NCI-H1417 (cell line): ENCODE measurements at regions not wholly inside any gene's neighbourhood (a gene's known extent, or its start where the extent isn't known, plus 50 kb on each side); places are given as distances from the start of the nearest gene placed in this dataset.
A peak's percentile ranks its signal among the peaks of the same experiment; 100 is the strongest.

ENCODE experiments used
- DNase-seq, 3 experiments: peaks; one replicate each; lab custom pipeline; 2025; lab: John Stamatoyannopoulos, UW

- peak in 1 of 3 experiments; percentile 15 for DNase-seq
Measured at GRCh38 chr14:101120641-101121507, 217.4 kb upstream of the RTL1 start.

GRCh38 chr14:101121508-101122139 lies 218.1 kb upstream of the RTL1 start:
- no peak for DNase-seq

GRCh38 chr14:101122237-101123141 lies 219.0 kb upstream of the RTL1 start:
- DNase-seq, result no peak

- peak in 2 of 3 experiments; percentile 21 to 50 for DNase-seq
Measured at GRCh38 chr14:101123618-101124510, 220.3 kb upstream of the RTL1 start.

DNA sequence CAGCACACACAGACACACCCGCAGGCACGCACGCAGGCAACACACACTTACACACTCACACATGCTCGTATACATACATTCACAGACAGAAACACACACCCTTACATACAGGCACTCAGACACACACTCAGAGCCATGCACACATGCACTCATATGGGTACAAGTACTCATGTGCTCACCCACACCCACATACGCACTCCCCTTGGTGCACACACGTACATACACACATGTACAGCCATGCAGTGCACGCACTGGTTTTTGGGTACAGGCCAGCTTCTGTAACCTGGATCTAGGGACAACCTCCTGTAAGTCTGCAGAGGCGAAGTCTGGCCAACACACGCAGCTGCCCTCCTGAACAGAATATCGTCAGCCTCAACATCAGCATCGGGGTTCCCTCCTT lies 221.3 kb upstream of the RTL1 start:
- DNase-seq, result no peak

DNA sequence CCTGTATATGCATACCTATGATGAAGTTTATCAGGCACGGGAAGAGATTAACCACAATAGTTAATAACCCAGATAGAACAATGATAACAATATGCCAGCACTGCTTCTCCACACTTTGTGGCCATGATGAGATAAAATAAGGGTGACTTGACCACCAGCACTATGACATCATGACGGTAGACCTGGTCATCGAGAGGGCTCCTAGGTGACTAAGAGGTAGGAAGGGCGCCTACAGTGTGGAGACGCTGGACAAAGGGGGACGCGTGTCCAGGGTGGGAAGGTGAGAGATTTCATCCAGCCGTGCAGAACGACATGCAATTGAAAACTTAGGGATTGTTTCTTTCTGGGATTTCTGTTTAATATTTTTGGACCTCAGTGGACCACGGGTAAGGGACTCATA lies 221.8 kb upstream of the RTL1 start:
- DNase-seq, result no peak

- DNase-seq, result no peak
Measured at GRCh38 chr14:101125719-101126651, 222.5 kb upstream of the RTL1 start.

DNA sequence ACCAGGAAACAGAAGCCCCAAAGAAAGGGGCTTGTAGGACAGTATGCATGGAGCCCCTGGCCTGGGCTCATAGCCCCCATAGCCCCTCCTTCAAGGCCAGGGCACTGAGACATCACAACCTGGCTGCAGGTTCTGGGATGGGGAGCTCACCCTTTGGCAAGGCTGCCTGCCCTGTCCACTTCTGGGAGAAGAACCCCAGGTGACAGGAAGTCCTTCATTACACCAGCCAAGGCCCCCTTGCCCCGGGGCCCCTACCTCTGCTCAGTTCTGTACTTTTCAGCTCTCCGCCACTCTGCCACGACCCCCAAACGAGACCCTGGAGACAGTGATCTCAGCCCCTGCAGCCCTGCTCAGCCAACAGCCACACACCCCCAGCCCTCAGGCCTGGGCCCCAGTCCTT lies 223.2 kb upstream of the RTL1 start:
- no peak for DNase-seq

GRCh38 chr14:101127224-101127623 lies 223.7 kb upstream of the RTL1 start:
- no peak for DNase-seq

DNA sequence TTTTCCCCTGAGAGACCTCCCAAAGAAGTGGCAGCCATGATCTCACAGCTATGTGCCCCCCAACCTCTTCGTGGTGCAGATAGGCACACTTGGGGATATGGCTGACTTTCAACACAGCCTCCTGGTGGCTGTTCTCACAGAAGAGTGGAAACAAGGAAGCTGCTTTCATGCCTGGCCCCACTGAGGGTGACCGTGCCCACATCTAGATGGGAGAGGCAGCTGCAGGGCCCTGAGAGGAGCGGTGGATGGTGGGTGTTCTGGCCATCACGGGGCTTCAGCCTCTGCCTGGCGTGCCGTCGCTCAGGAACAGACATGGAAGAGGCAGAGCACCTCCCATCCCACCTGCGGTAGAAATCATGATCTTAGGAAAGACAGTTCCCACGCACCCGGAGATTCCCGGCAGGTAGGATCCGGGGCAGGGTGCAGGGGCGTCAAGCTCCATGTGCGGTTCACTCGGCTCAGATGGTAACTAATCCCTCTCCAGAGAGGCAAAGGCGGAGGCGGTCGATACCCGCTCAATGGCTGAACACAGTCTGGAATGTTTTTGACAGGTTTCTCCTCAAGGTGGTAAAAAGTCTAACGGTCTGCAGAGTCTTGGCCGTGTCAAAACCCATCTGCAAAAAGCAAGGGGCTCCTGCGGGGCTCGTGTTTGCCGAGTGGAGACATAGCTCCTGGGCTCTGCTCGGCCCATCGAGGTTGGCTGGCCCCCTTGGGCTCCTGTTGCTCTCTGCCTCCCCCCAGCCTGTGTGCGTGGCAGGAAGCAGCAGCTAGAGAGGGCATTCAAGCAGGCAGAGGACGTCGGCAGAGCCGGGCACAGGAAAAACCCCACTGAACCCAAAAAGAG lies 225.2 kb upstream of the RTL1 start:
- no peak for DNase-seq

GRCh38 chr14:101129521-101130167 lies 226.1 kb upstream of the RTL1 start:
- no peak for DNase-seq

- no peak for DNase-seq
Measured at GRCh38 chr14:101130861-101131260, 227.3 kb upstream of the RTL1 start.

DNA sequence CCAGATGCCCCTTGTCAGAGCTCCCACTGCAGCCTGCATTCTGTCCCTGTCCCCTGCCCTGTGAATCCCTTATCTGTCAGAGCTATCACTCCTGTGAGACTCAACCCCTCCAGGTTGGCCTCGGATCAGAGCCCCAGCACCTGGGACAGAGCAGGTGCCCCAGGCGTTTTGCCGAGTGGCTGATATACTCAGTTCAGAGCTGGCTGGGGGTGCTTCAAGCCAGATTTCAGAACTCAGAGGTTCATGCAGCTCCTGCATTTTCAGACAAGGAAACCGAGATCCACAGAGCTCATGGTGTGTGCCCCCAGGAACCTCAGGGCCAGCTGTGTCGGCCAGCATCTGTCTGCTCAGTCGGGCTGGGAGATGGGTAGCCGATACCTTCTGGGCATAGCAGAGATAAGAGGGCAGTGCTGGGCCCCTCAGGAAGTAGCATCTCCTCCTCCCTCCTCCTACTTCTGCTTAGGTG lies 228.0 kb upstream of the RTL1 start:
- no peak for DNase-seq

GRCh38 chr14:101132051-101132571 lies 228.6 kb upstream of the RTL1 start:
- DNase-seq, result no peak

- no peak for DNase-seq
Measured at GRCh38 chr14:101132588-101132987, 229.1 kb upstream of the RTL1 start.

DNA sequence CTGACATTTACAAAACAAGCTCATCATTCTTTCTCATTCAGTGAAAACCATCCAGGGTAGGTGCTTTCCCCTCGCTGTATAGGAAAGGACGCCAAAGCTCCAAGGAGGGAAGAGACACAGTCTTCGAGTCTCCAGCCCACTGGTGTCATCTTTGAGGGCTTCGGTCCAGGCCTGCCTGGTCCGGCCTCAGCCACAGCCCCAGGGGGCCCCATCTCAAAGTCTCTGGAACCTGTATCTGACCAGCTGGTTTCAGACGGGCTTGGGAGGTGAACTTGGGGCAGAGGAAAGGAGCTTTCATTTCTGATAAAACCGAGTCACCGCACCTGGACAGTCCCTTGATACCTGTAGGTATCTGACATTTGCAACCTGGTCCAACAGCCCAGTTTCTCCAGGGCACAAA lies 229.5 kb upstream of the RTL1 start:
- DNase-seq, result no peak

DNA sequence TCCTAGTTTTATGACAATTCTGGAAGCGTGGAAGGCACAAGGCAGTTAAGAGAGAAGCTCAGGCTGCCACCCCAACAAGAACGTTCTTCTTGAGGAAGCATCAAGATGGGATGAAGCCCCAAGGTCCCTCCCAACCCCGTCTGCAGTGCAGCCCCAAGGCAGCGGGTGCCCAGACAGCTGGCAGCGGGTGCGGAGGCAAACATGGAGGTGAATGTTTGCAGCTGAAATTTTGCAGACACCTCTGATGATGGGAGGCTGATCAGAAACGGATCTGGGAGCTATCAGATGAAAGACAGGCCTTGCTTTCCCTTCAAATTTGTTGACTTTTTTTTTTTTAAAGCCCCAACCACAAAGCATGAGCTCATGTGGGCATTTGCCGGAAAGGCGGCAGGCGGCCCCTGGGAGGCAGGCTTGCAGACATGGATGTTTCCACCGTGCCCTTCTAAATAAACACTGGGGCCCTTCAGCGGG lies 230.7 kb upstream of the RTL1 start:
- DNase-seq, result no peak

DNA sequence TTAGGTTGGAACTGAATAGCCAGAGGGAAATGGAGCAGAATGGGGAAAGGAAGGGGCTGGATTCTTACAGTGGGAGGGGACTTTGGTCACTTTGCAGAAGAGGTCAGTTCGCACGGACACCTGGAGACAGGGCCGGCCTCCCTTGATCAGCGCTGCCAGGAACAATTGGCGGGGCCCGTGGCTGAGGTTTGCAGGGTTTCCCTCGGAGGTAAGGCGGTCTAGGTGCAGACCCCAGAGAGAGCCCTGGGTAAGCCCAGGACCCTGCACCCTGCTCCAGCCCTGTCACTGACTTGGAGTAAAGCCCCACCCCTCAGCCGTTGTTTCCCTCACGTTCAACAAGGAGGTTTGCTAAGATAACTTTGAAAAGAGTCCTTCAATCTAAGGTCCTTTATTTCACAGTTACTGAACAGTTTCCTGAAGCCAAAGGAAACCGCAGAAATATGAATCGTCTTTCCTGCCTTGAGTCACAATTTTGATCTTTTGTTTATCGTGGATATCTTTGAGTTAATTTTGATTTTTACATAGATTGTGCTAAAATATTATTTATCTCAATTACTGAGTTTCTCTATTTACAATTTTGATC lies 231.4 kb upstream of the RTL1 start:
- DNase-seq, result no peak
